Activated CD4-positive, alpha-beta T cell treated with anti-CD3 and anti-CD28 coated beads for 24 hours (primary cell): ENCODE measurements at regions not wholly inside any gene's neighbourhood (a gene's known extent, or its start where the extent isn't known, plus 50 kb on each side); places are given as distances from the start of the nearest gene placed in this dataset.

ENCODE experiments used
- DNase-seq, 2 donors: peaks; one replicate each; pipeline ENCODE4 v3.0.0-alpha.2; 2020; ENCODE audit warnings: low read depth in 2 of 2

- DNase-seq, result no peak
Observed at GRCh38 chr14:32022938-32023466, 54.1 kb upstream of the ARHGAP5 start.

GRCh38 chr14:32023540-32023939, 53.6 kb upstream of the ARHGAP5 start:
- no peak for DNase-seq

- no peak for DNase-seq
Observed at GRCh38 chr14:32027255-32027939, 49.7 kb upstream of the ARHGAP5 start.
